GM19467 (cell line): ENCODE measurements at regions not wholly inside any gene's neighbourhood (a gene's known extent, or its start where the extent isn't known, plus 50 kb on each side); places are given as distances from the start of the nearest gene placed in this dataset.

Source experiments
- ATAC-seq: cut with Tn5 transposase; IDR thresholded peaks from one replicate; pipeline ENCODE4 v1.9.1; 2021; ENCODE audit warnings: mild to moderate bottlenecking, moderate library complexity; ENCODE audit not compliant: unreplicated experiment

GRCh38 chr16:65787921-65788320 is 578.6 kb upstream of the CDH5 start:
- ATAC-seq = no peak

DNA sequence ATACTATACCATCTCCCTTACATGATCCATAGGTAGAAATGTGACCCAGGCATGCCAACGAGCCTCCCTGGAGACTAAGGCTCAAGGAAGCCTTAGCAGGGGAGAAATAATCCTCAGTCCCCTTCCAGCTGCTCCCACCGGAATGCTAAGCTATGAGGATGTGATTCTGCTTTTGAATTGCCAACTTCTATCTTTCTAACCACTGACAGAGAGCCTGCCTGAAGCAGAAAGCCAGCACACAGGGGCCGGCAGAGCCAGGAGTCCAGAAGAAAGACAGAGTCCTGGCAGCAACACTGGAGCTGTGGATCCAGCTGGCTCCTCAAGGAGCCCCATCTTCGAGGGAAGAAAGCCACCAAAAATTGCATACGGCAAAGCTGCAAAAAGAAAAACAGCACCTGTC is 579.6 kb upstream of the CDH5 start:
- no peak for ATAC-seq

DNA sequence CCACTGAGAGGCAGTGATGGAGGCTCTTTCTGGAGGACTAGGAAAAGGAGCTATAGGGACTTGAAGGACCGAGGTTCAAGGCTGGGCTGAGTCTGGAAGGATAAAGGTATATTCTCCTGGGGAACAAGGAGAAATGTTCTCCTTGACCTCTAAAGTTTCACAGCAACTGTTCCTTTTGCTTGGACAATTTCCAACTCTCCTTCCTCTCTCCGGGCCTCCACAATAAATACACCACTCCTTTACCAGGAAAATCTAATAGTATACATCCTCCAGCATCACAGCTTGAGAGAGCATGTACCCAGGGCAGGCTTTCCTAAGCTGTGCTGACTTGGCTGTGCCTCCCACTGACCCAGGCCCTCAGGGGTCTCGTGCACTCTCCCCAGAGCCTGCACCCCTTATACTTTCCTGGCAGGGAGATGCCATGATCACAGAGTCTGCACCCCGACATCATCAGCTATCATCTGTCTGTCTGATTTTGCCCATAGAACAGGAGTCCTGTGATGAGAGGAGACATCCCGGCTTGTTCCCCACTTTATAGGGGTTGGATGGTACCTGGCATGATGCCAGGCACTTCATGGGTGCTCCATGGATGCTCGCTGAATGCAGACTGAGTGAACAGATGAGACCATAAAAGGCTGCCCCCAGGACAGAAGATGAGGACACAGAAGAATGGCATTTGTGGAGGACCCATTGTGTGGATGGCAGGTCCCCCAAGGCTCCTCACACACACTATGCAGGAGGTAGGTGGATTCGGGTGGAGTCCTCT is 582.6 kb upstream of the CDH5 start:
- no peak for ATAC-seq

DNA sequence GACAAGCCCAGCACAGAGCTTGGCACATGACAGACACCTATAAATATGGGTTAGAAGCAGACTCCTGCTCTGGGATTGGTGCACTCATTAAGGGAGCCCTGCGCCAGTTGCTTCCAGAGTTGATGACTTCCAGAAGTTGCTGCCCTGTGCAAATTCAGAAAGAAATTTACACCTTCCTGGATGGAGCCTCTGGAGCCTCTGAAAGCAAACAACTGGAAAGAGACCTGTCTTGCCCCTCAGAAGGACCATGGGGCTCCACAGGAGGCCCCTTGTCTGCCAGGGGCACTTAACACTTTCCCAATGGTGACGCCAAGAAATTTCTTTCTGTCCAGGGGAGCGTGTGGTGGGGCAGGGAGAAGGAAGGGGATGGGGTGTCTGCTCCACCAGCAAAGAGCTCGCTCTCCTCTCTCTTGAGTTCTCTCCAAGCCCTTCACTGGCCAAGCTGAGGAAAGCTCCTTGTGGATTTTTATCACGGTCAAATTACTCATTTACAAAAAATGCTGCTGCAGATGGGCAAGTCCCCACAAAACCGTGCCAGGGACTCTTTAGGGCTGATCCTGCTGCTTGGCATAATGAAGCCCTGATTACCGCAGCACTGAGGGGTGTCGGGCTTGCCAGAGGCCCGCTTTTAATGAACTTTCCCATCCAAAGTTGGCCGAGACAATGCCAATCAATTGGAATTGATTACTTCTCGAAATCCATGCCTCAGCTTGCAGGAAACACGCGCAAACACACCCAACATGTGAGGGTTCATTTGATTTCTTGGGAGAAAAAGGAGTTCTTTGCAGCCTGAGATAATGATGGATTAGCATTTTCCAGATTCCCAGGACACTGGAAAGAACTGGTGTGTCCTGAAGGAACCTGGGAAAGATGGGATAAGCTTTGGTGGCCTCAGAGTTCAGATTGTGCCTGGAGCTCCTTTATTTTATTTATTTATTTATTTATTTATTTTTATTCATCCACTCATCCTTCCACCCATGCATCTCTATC is 583.6 kb upstream of the CDH5 start:
- ATAC-seq = no peak

GRCh38 chr16:65781855-65782254 is 584.6 kb upstream of the CDH5 start:
- ATAC-seq = no peak

DNA sequence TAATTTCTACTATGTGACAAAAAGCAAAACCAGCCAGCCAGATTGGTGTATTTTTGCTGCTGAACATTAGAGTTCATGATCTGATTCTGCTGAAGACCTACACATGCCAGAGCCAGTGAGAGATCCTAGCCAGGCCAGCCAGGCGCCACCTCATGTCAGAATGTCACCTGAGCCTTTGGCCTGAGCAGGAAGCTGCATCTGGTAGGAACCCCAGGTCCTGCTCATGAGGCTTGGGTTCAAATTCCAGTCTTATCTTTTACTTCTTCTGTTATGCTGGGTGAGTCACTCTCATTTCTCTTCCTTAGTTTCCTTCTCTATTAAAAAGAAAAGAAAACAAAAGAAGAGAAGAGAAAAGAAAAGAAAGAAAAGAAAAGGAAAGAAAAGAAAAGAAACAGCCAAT is 585.1 kb upstream of the CDH5 start:
- no peak for ATAC-seq

- no peak for ATAC-seq
Observed at GRCh38 chr16:65779201-65779600, 587.3 kb upstream of the CDH5 start.

DNA sequence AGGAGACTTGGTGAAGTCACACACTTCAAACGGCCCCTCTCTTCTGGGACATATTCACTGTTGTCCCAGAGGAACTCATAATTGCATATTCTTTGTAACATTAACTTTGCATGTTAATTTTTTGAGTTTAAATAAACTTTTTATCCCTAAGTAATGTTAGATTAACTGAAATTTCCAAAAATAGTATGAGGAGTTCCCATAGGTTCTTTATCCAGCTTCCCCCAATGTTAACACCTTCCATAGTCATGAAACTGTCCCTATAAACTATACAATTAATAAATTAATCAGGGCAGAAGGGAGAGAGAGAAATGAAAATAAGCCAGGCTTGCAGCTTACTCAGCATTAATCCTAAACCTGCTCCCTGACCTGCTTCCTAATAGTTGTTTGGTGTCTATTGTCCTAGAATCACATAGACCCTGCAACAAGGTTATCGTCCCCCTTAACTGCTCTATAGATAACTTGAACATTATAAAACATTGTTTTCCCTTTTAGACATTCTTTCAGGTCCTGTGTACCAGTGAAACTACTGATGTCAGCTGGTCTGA is 589.8 kb upstream of the CDH5 start:
- no peak for ATAC-seq

DNA sequence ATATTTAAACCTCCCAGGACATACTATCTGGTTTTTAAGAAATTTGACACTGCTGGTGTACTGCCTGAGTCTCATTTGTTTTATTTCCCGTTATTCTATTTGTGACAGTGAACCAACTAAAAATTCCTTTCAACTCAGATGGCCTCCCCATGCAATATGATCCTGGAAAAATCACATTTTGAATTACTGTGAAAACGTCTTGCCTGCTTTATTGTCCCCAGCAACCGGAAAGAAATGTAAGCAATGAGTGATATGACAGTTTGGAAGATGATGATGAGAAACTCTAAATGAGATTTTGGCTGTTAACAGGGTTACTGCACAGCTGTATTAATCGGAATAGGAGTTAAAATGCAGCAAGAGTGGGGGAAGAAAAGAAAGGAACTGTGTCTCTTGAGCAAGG is 590.7 kb upstream of the CDH5 start:
- no peak for ATAC-seq

DNA sequence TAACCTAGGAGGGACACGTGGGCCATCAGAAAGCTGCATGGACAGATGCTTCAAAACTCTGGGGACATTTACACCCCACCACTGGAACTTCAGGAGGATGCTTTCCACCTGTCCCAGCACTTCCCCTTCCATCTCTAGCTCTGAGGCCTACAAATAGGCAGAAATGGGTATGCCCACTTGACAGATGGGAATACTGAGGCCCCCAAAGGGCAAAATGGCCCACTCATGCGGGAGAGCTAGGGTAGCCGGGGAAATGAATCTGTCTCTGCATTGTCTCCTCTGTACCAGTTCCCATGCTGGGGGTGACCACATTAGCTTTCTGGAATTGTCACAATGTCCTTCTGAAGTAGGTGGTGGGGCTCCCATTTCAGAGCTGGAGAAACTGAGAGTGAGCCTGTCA is 592.1 kb upstream of the CDH5 start:
- ATAC-seq = no peak

DNA sequence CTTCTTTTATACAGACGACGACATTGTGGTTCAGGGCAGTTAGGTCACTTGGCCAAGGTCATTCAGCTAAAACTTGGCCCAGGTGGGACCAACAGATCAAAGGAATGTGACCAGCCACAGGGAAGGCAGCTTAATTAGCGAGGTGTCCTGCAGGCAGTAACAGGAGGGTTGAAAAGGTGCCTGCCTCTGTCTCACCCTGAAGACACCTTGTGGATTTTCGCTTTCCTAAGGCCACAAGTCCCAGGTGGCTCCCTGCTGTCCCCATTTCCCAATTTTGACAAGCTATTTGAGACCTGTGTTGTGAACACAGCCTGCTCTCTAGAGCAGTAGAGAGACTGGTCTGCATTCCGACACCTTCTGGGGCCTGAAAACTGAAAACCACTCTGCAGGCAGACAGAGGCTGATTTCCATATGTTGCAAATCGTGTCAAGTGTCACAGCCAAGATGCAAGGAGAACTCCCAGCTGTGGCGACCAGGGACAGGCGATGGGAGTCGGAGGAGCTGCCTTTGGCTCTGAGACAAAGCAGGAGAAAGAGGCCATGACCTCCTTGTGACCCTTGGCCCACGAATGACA is 593.1 kb upstream of the CDH5 start:
- ATAC-seq = no peak

DNA sequence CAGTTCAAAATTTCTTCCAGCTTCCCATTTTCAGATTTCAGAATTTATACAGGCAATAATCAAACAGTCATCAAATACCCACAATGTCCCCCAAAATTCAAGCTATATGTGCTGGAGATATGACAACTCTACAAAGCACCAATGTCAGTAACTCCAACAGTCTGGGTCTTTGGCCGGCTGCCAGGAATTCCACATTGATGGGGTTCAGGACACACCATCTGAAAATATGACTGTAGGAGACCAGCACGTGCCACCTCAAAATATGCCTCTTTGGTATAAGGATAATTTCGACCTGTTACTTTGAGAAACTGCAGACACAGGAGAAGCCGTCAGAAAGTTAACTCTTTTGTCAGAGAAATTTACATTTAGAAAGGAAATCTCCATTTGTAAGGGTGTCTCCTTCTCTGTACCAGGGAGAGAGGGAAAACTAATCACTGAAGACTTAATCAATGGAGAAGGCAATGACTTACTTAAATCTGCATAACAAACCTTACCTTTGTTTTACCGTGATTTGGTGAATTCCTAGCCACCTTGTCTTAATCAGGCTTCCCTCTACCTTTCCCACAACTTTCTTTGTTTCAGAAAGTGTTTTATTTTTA is 594.3 kb upstream of the CDH5 start:
- no peak for ATAC-seq

DNA sequence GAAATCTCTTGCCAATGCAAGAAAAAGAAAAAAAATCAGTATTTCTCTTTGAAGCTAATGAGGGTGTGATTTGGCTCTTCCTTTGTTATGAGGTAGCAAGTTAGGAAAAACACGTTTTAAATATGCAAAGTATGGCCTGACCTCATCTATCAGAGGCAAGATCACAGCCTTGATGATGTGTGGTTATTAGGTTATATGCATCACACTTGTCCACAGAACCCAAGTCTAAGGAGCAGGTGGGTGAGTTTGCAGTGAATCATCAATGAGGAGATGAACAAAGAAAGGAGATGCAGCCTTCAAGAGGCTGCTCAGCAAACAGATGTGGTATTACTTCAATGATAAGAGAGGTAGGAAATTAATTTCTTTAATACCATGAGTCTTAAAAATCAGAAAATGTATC is 594.8 kb upstream of the CDH5 start:
- no peak for ATAC-seq

DNA sequence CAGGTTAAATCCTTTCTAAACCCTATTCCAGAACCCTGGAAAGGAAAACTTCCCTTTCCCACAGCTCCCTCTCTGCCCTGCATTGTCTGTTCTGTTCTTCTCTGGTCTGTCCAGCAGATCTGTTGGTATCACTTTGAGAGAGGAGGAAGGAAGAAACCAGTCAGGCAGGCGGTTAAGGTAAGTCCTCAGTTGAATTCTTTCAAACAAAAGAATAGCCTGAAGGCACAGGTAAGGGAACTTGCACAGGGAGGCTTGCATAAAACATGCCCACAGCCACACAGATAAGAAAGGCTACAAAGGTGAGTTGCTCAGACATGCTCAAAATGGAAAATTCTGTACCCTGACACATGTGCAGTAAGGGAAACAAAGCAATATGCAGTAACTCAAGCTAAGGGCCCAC is 595.7 kb upstream of the CDH5 start:
- no peak for ATAC-seq

GRCh38 chr16:65769776-65770438 is 596.6 kb upstream of the CDH5 start:
- ATAC-seq = no peak

DNA sequence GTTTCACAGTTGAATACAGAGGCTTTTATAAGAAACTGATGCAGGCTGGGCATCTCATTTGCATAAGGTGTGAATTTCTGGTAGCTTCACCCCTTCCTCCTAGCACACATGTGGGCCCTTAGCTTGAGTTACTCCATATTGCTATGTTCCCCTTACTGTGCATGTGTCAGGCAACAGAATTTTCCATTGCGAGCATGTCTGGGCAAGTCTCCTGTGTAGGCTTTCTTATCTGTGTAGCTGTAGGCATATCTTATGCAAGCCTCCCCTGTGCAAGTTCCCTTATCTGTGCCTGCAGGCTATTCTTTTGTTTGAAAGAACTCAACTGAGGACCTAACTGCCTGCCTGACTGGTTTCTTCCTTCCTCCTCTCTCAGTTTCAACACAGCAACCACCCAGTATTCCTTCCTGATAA is 597.4 kb upstream of the CDH5 start:
- ATAC-seq = no peak

DNA sequence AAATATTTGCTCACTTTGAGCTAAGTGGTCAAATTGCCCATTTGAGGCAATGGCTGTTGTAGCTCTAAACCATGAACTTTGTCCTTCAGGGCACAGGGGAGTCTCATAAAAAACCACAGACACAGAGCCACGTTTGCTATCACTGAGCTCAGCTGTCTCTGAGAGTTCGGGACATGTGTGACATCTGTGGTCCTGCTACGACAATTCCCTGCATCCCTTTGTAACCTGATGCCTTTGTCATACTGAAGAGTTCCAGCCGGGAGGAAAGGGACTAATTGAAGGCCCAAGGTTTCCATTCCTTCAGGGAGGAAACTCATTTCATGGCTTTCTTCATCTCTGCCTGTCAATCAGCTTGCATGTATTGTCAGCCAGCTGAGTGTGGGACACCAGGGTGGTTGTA is 599.4 kb upstream of the CDH5 start:
- ATAC-seq = no peak

DNA sequence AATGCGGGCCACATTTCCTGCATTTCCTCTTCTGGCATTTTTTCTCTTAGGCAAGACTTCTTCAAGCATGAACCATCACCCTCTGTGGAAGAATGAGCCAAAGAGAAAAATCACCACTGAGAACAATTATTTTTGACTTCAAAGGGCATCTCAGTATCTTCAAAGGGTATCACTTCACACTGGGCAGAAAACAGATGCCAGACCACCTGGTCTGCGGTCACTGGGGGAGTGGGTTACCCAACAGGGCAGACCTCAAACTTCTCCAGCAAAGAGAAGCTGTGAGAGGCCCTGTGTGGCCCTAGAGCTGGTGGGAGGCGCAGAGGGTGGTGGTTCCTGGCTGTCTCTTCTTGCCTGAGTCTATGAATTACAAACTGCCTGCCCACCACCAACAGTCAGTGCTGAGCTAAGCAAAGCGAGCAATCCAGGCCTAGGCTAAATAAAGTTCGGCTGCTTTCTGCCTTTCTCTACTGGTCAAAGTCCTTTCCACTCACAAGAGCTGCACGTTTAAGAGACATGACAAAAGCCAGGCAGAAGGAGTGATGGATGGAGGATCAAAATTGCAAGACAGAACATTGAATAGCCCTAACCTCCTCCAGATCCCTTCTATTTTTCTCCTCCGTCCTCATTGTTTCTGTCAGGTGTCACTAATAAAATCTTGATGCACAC is 602.7 kb upstream of the CDH5 start:
- no peak for ATAC-seq

DNA sequence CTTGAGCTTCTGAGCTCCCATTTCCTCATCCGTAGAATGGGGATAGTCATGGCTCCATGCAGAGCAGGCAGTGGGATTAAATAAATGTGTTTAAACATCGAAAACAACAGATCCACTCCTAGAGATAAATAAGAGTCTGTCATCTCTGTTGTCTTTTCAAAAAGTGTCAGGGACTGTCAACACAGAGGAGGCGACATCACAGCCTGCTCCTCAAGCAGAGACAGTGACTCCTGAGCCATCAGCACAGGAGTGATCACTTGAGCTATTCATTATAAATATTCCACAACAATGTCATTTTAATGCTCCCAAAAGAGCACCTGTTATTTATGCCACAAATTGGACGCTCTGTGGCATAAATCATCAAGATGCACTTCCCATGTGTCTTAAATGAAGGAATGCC is 605.6 kb upstream of the CDH5 start:
- no peak for ATAC-seq

GRCh38 chr16:65758620-65759019 is 607.9 kb upstream of the CDH5 start:
- ATAC-seq = no peak
